H1 (cell line): ENCODE measurements at regions not wholly inside any gene's neighbourhood (a gene's known extent, or its start where the extent isn't known, plus 50 kb on each side); places are given as distances from the start of the nearest gene placed in this dataset.
A peak's percentile ranks its signal among the peaks of the same experiment; 100 is the strongest.

Experiments used
- CTCF ChIA-PET: fragments of 300-600 bp; sonication (Branson Sonifier 250); formaldehyde crosslinking; loops from one replicate; lab custom pipeline; 2021; ENCODE audit not compliant: partially characterized antibody; lab: Charles Lee
- POLR2A ChIA-PET: fragments of 300-600 bp; sonication (Branson Sonifier 250); formaldehyde crosslinking; loops from one replicate; lab custom pipeline; 2021; ENCODE audit warnings: inconsistent platforms; ENCODE audit not compliant: partially characterized antibody; lab: Charles Lee
- DNase-seq, 2 experiments: peaks; one replicate each; pipeline versions ENCODE4 v3.0.0 to v3.0.0-alpha.2; 2010 to 2022; ENCODE audit warnings: low spot score in 2 of 2, low read depth in 1 of 2, mixed read lengths in 1 of 2
- FAIRE-seq: peaks from 2 replicates; lab custom pipeline; 2011; peaks lifted over from hg19 to GRCh38; lab: Jason Lieb, UNC
- H2AFZ ChIP-seq: 2 replicates; pipeline ENCODE4 v1.8.1; 2012; ENCODE audit warnings: low read length, inconsistent platforms
- H2AK5ac ChIP-seq: 2 replicates; pipeline ENCODE4 v1.6.1; 2013; ENCODE audit warnings: low read depth, low read length
- H2BK120ac ChIP-seq: replicated peaks from 2 replicates; pipeline ENCODE3; 2013; ENCODE audit warnings: low read depth, low read length, inconsistent platforms
- H2BK12ac ChIP-seq: 2 replicates; pipeline ENCODE4 v1.6.1; 2013; ENCODE audit warnings: low read depth, low read length
- H2BK15ac ChIP-seq: 2 replicates; pipeline ENCODE4 v1.6.1; 2013; ENCODE audit warnings: low read length
- H2BK20ac ChIP-seq: 2 replicates; pipeline ENCODE4 v1.6.1; 2013; ENCODE audit warnings: low read length
- H2BK5ac ChIP-seq: 2 replicates; pipeline ENCODE4 v1.6.1; 2013; ENCODE audit warnings: low read depth, low read length
- H3K14ac ChIP-seq: 2 replicates; pipeline ENCODE4 v1.6.1; 2013; ENCODE audit warnings: inconsistent platforms; ENCODE audit not compliant: insufficient read length
- H3K18ac ChIP-seq: 2 replicates; pipeline ENCODE4 v1.6.1; 2013; ENCODE audit warnings: low read length; ENCODE audit errors: extremely low read depth
- H3K23ac ChIP-seq: 2 replicates; pipeline ENCODE4 v1.6.1; 2013; ENCODE audit warnings: inconsistent platforms; ENCODE audit not compliant: insufficient read length
- H3K23me2 ChIP-seq: 2 replicates; pipeline ENCODE4 v1.6.1; 2013; ENCODE audit warnings: low read depth, low read length
- H3K27ac ChIP-seq: 2 replicates; pipeline ENCODE4 v1.6.1; 2011; ENCODE audit warnings: low read depth, low read length, inconsistent platforms
- H3K27me3 ChIP-seq, 4 experiments: replicated peaks in 1 of 4; 1 replicate in 1 of 4; 2 replicates in 3 of 4; pipeline versions ENCODE4 v1.6.1 to v1.8.1; 2011 to 2013; ENCODE audit warnings: low read length in 3 of 4, mild to moderate bottlenecking in 3 of 4, inconsistent platforms in 2 of 4, mixed read lengths in 2 of 4, moderate library complexity in 1 of 4; ENCODE audit not compliant: control insufficient read depth in 3 of 4, insufficient read depth in 3 of 4; ENCODE audit errors: extremely low read depth in 1 of 4
- H3K36me3 ChIP-seq, 4 experiments: 2 replicates each; pipeline versions ENCODE4 v1.6.1 to v1.8.1; 2011 to 2013; ENCODE audit warnings: mild to moderate bottlenecking in 4 of 4, low read length in 3 of 4, moderate library complexity in 2 of 4, control low read depth in 1 of 4, inconsistent platforms in 1 of 4; ENCODE audit not compliant: insufficient read depth in 4 of 4, control insufficient read depth in 2 of 4
- H3K4ac ChIP-seq: replicated peaks from 2 replicates; pipeline ENCODE3; 2013; ENCODE audit warnings: low read length, low read depth, mixed read lengths, inconsistent platforms; ENCODE audit not compliant: insufficient read length
- H3K4me1 ChIP-seq, 4 experiments: replicated peaks in 1 of 4; 1 replicate in 1 of 4; 2 replicates in 3 of 4; pipeline versions ENCODE4 v1.6.1 to v1.8.1; 2011 to 2013; ENCODE audit warnings: low read length in 3 of 4, inconsistent platforms in 2 of 4, mixed read lengths in 1 of 4; ENCODE audit not compliant: insufficient read depth in 4 of 4, control insufficient read depth in 3 of 4
- H3K4me2 ChIP-seq, 2 experiments: 2 replicates each; pipeline versions ENCODE4 v1.6.1 to v1.8.1; 2011 to 2013; ENCODE audit warnings: low read depth in 2 of 2, low read length in 2 of 2, control low read depth in 1 of 2, inconsistent platforms in 1 of 2, mild to moderate bottlenecking in 1 of 2; ENCODE audit not compliant: insufficient read depth in 1 of 2
- H3K4me3 ChIP-seq, 4 experiments: fragments of 200-600, 300-600 bp in 1 of 4; sonication (generic), shearing (Covaris generic), sonication (Bioruptor Twin) in 1 of 4; 2 replicates each; pipeline versions ENCODE4 v1.5.1 to v1.8.1; 2011 to 2016; ENCODE audit warnings: low read length in 4 of 4, low read depth in 3 of 4, control low read depth in 2 of 4, inconsistent platforms in 2 of 4, mild to moderate bottlenecking in 2 of 4, mixed read lengths in 1 of 4, moderate library complexity in 1 of 4; ENCODE audit not compliant: insufficient read depth in 2 of 4; ENCODE audit errors: extremely low read depth in 1 of 4
- H3K56ac ChIP-seq: replicated peaks from 2 replicates; pipeline ENCODE3; 2013; ENCODE audit warnings: low read depth, mild to moderate bottlenecking, mixed read lengths, low read length, inconsistent platforms; ENCODE audit not compliant: insufficient read length
- H3K79me1 ChIP-seq: 2 replicates; pipeline ENCODE4 v1.6.1; 2013; ENCODE audit warnings: low read depth, low read length, control low read depth
- H3K79me2 ChIP-seq, 2 experiments: 2 replicates each; pipeline versions ENCODE4 v1.6.1 to v1.8.1; 2012 to 2013; ENCODE audit warnings: low read length in 2 of 2, mild to moderate bottlenecking in 2 of 2, inconsistent platforms in 1 of 2; ENCODE audit not compliant: insufficient read depth in 2 of 2, control insufficient read depth in 1 of 2
- H3K9ac ChIP-seq, 4 experiments: replicated peaks in 1 of 4; 1 replicate in 1 of 4; 2 replicates in 3 of 4; pipeline versions ENCODE4 v1.6.1 to v1.8.1; 2011 to 2013; ENCODE audit warnings: low read depth in 3 of 4, low read length in 3 of 4, control low read depth in 2 of 4, mild to moderate bottlenecking in 2 of 4, moderate library complexity in 2 of 4, inconsistent platforms in 1 of 4; ENCODE audit errors: extremely low read depth in 1 of 4
- H3K9me3 ChIP-seq, 2 experiments: 2 replicates each; pipeline versions ENCODE4 v1.6.1 to v1.8.1; 2012 to 2013; ENCODE audit warnings: mild to moderate bottlenecking in 2 of 2, moderate library complexity in 2 of 2, control low read depth in 1 of 2, inconsistent platforms in 1 of 2, low read depth in 1 of 2, low read length in 1 of 2, mixed read lengths in 1 of 2; ENCODE audit not compliant: insufficient read depth in 2 of 2
- H4K20me1 ChIP-seq, 2 experiments: replicated peaks in 1 of 2; 2 replicates each; pipeline versions ENCODE3 to v1.8.1; 2011 to 2013; ENCODE audit warnings: inconsistent platforms in 2 of 2, low read length in 2 of 2, mild to moderate bottlenecking in 1 of 2; ENCODE audit not compliant: insufficient read depth in 2 of 2, control insufficient read depth in 1 of 2
- H4K5ac ChIP-seq: 2 replicates; pipeline ENCODE4 v1.6.1; 2013; ENCODE audit warnings: low read length, low read depth, mixed read lengths, inconsistent platforms; ENCODE audit not compliant: insufficient read length
- H4K8ac ChIP-seq: 2 replicates; pipeline ENCODE4 v1.8.0; 2013; ENCODE audit warnings: mild to moderate bottlenecking, moderate library complexity, low read length, inconsistent platforms; ENCODE audit not compliant: insufficient read depth; ENCODE audit errors: extremely low read depth
- H4K91ac ChIP-seq: replicated peaks from 2 replicates; pipeline ENCODE3; 2013; ENCODE audit warnings: low read length, mixed read lengths, inconsistent platforms; ENCODE audit not compliant: insufficient read length
- CREB1 ChIP-seq: IDR thresholded peaks from 2 replicates; pipeline ENCODE4 v1.6.1; 2012; ENCODE audit warnings: inconsistent platforms
- HDAC2 ChIP-seq, 2 experiments: fragments of 300-600 bp in 1 of 2; sonication (generic) in 1 of 2; IDR thresholded peaks; 2 replicates each; pipeline ENCODE4 v1.6.1; 2011 to 2012; ENCODE audit warnings: low read depth in 2 of 2, low read length in 2 of 2, mild to moderate bottlenecking in 2 of 2, moderate library complexity in 2 of 2, borderline replicate concordance in 1 of 2, inconsistent platforms in 1 of 2
- JUN ChIP-seq: IDR thresholded peaks from 2 replicates; pipeline ENCODE4 v1.6.1; 2011; ENCODE audit warnings: low read depth, mild to moderate bottlenecking, improper control_type of control experiment, low read length
- KDM4A ChIP-seq: IDR thresholded peaks from one replicate; pipeline ENCODE4 v1.7.1; 2012; ENCODE audit warnings: low read depth, mild to moderate bottlenecking, moderate library complexity, low read length, inconsistent platforms; ENCODE audit not compliant: severe bottlenecking
- SIRT6 ChIP-seq: IDR thresholded peaks from one replicate; pipeline ENCODE4 v1.7.1; 2012; ENCODE audit warnings: low read length, inconsistent platforms
- ZNF274 ChIP-seq: IDR thresholded peaks from 2 replicates; pipeline ENCODE4 v1.7.0; 2012; ENCODE audit warnings: low read length, borderline replicate concordance; ENCODE audit errors: extremely low read depth
- WGBS, 2 experiments: shearing (Covaris generic) in 1 of 2; methylation state at CpG; one replicate each; pipeline versions ENCODE4 v1.1.6 to v1.1.7; 2013 to 2015; ENCODE audit warnings: low lambda C conversion rate in 2 of 2, mixed read lengths in 2 of 2, inconsistent platforms in 1 of 2, low coverage in 1 of 2, missing lambda C conversion rate in 1 of 2; ENCODE audit not compliant: insufficient replicate concordance in 2 of 2, insufficient coverage in 1 of 2, insufficient read length in 1 of 2; ENCODE audit errors: extremely low coverage in 1 of 2, missing lambda C conversion rate in 1 of 2; 5-methylcytosine and 5-hydroxymethylcytosine counted together

GRCh38 chr1:5484451-5485165 is 507.6 kb downstream of the NPHP4 start:
- no peaks in the 10 kb centered on the region for H3K79me1 ChIP-seq
- TF ChIP-seq KDM4A (no peak), HDAC2 (IDR thresholded peaks at IDR 0.05; ENCODE audit: borderline replicate concordance in 1 of 2, low read depth in 2 of 2, low read length in 2 of 2) (no peak), SIRT6 (no peak), ZNF274 (no peak), CREB1 (no peak), JUN (no peak)

More at GRCh38 chr1:5484451-5485165, 507.6 kb downstream of the NPHP4 start:
- H3K27me3 ChIP-seq: peaks cover 0 to 6% (median 0%) of the 10 kb centered on the region in 4 experiments; a peak in 3 of 7 replicates
- H4K91ac ChIP-seq: no peak overlapping the region
- H2BK20ac ChIP-seq: no peak overlapping the region
- H3K4me3 ChIP-seq: no peak overlapping the region
- H2BK12ac ChIP-seq: no peak overlapping the region
- H3K4me1 ChIP-seq: no peaks in the 10 kb centered on the region; a peak in 1 of 7 replicates
- H2AK5ac ChIP-seq: 0 out of 2 replicates have a peak overlapping the region, but pooled peaks have one; percentile 39
- H4K8ac ChIP-seq: no peak overlapping the region
- no peaks in the 10 kb centered on the region for H3K9me3 ChIP-seq
- DNase-seq (no peak), FAIRE-seq (no peak)
- no peak overlapping the region for H3K4me2 ChIP-seq
- no peak overlapping the region for H3K56ac ChIP-seq
- no peaks in the 10 kb centered on the region for H3K79me2 ChIP-seq
- H3K14ac ChIP-seq: no peak overlapping the region
- ChIA-PET POLR2A (no interaction called here), CTCF (interaction anchor here (0.8 to 1.2 kb wide), 3 partner anchors 28 to 270 kb away, joined by 3 read pairs; no protein-coding TSS in a partner anchor)
- H2AFZ ChIP-seq: no peak overlapping the region
- no peak overlapping the region for H2BK5ac ChIP-seq
- WGBS, 2 experiments: 91% methylated on average over 15 of the region's 15 CpGs; no CpG with 5 or more reads in 1 of the 2 experiments
- H4K5ac ChIP-seq: no peak overlapping the region
- H2BK120ac ChIP-seq: no peak overlapping the region
- H3K23me2 ChIP-seq: peaks cover 5% of the 10 kb centered on the region; the same call in 1 of the 2 replicates
- no peaks in the 10 kb centered on the region for H3K36me3 ChIP-seq
- no peak overlapping the region for H3K18ac ChIP-seq
- H4K20me1 ChIP-seq: peaks cover 0 to 2% of the 10 kb centered on the region in 2 experiments
- H3K4ac ChIP-seq: no peak overlapping the region
- no peak overlapping the region for H2BK15ac ChIP-seq
- no peak overlapping the region for H3K27ac ChIP-seq
- H3K23ac ChIP-seq: no peak overlapping the region
- no peak overlapping the region for H3K9ac ChIP-seq
